HL-60 (cell line): ENCODE measurements at regions not wholly inside any gene's neighbourhood (a gene's known extent, or its start where the extent isn't known, plus 50 kb on each side); places are given as distances from the start of the nearest gene placed in this dataset.

Source experiments
- POLR2AphosphoS5 ChIP-seq: IDR thresholded peaks from 2 replicates; pipeline ENCODE4 v1.6.1; 2012; ENCODE audit warnings: low read depth
- TF ChIP-seq, protein P1 (sequence below): IDR thresholded peaks from one replicate; pipeline ENCODE4 v1.5.1; 2011; ENCODE audit warnings: low read length, control low read depth, inconsistent platforms; ENCODE audit not compliant: insufficient read depth
- TF ChIP-seq, protein P2 (sequence below): IDR thresholded peaks from 2 replicates; pipeline ENCODE4 v1.6.1; 2012; ENCODE audit warnings: low read depth; ENCODE audit not compliant: insufficient replicate concordance

DNA sequence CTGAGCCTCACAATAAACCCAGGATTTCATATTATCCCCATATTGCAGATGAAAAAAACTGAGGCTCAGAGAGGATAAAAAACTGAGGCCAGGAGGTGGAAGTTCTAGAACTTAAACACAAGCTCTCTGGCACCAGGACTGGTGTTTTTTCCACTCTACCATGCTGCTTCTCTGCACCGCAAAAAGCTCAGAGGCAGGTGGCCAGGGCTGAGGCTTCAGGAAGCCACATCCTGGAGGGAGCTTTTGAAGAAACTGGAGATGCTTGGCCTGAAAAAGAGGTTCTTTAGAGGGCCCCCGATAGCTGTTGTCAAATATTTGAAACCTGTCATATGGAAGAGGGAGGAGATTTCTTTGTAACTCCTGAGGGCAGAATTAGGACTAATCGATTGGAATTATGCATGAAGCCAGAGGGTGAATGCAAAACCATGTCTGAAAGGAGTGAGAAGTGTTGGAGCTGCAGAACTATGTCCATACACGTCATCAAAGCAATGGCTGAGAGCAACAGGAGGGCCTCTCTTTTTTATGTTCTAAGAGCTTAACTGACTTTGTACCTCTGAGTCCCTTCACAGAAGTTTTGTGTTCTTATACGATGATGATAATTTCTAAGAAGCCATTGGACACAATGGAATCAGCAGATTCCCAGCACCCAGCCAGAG is 448.6 kb downstream of the FUT8 start:
- TF ChIP-seq, protein P1, sequence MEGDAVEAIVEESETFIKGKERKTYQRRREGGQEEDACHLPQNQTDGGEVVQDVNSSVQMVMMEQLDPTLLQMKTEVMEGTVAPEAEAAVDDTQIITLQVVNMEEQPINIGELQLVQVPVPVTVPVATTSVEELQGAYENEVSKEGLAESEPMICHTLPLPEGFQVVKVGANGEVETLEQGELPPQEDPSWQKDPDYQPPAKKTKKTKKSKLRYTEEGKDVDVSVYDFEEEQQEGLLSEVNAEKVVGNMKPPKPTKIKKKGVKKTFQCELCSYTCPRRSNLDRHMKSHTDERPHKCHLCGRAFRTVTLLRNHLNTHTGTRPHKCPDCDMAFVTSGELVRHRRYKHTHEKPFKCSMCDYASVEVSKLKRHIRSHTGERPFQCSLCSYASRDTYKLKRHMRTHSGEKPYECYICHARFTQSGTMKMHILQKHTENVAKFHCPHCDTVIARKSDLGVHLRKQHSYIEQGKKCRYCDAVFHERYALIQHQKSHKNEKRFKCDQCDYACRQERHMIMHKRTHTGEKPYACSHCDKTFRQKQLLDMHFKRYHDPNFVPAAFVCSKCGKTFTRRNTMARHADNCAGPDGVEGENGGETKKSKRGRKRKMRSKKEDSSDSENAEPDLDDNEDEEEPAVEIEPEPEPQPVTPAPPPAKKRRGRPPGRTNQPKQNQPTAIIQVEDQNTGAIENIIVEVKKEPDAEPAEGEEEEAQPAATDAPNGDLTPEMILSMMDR = no peak
- TF ChIP-seq POLR2AphosphoS5 = no peak
- TF ChIP-seq, protein P2, sequence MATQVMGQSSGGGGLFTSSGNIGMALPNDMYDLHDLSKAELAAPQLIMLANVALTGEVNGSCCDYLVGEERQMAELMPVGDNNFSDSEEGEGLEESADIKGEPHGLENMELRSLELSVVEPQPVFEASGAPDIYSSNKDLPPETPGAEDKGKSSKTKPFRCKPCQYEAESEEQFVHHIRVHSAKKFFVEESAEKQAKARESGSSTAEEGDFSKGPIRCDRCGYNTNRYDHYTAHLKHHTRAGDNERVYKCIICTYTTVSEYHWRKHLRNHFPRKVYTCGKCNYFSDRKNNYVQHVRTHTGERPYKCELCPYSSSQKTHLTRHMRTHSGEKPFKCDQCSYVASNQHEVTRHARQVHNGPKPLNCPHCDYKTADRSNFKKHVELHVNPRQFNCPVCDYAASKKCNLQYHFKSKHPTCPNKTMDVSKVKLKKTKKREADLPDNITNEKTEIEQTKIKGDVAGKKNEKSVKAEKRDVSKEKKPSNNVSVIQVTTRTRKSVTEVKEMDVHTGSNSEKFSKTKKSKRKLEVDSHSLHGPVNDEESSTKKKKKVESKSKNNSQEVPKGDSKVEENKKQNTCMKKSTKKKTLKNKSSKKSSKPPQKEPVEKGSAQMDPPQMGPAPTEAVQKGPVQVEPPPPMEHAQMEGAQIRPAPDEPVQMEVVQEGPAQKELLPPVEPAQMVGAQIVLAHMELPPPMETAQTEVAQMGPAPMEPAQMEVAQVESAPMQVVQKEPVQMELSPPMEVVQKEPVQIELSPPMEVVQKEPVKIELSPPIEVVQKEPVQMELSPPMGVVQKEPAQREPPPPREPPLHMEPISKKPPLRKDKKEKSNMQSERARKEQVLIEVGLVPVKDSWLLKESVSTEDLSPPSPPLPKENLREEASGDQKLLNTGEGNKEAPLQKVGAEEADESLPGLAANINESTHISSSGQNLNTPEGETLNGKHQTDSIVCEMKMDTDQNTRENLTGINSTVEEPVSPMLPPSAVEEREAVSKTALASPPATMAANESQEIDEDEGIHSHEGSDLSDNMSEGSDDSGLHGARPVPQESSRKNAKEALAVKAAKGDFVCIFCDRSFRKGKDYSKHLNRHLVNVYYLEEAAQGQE = no peak
